ENCODE measurements at regions not wholly inside any gene's neighbourhood (a gene's known extent, or its start where the extent isn't known, plus 50 kb on each side); places are given as distances from the start of the nearest gene placed in this dataset.
"Not testable (repeated sequence)": the region's sequence is repeated elsewhere in the genome, so short reads cannot be mapped to it uniquely, and the experiment has no call there.

DNA sequence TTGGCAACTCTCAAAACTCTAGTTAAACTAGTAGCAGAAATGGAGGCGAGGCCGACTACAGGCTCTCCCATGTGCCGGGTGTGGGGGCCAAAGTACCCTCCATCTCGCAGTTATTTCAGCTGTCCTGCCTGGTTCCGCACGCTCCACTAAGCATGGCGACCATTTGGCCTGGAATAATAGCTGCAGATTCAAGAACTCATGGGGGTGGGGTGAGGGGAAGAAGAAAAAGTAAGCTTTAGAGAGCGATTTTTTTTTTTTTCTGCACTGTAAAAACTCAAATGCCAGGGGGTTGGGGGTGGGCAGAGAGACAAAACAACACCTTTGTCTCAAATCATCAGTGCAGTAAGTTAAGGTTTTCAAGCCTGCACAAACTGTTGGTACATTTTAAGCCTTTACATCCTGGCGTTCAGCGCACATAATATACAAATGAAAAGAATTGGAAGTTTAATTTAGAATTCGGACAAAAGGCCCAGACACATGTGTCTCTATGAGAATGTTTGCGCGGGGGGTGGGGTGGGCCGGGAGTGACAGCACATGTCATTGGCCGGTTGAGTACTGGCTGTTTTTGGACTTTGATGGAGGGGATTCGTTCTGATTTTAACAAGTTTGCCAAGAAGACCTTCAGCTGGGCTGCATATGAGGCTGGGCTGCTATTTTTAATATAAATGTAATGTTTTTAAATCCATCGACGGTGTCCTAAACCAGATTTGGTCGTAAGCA is 694.7 kb upstream of the SALL1 start:
- in situ Hi-C loops (cut with HindIII; ENCODE audit: low sequenced_read_pairs), result no loop called here
- DNase-seq (ENCODE audit: low spot score), result no peak

DNA sequence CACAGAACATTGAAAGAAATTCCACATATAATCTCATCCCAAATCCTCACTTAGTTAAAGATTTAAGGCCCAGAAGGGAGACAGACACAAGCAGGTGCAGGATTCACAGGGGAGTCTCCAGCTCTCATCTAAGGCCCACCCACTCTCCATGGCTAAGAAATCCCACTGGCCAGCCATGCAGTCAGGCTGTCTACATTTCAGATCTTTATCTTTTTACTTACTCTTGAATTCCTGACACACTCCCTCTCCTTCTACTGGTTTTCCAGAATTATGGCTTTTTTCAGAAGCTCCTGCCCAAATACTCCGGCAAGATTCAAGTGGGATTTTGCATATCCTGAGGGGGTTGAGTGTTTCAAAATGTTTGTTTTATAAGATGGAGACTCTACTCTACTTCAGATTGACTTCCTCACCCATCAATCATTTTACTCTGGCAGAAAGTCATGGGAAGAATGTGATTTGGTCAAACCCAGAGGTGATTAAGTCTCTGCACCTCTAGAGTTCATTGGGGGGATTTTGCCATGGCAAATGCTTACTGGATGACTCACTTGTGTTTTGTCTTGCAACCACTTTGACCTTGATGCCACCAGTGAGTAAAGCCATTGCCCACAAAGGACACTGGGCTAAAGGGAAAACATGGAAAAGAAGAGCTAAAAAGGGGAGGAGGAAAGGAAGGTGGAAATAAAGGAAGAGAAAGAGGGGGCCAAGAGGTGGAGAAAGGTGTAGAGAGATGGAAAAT is 688.8 kb upstream of the SALL1 start:
- in situ Hi-C loops (cut with HindIII; ENCODE audit: low sequenced_read_pairs), result no loop called here

DNA sequence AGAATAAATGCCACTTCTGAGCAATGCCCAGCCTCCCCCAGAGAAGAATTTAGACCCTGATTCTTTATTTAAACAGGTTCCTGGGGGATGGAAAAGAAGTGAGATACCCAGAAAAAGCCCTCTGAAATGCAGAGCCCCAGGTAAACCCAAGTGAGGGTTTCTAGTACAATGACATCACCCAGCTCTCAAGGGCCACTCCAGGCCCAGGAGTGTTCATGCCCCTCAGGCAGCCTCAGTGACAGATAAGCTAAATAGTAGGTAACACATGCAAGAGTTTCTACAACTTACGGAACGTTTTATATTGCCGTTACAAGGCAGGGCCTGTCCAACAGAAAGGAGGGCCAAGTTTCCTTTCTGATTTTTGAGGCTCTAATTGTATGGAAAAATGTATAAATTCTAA is 683.7 kb upstream of the SALL1 start:
- in situ Hi-C loops (cut with HindIII; ENCODE audit: low sequenced_read_pairs), result no loop called here
- no peak for DNase-seq (ENCODE audit: low spot score)

More for the DNA sequence above, 688.8 kb upstream of the SALL1 start:
- DNase-seq (ENCODE audit: low spot score), result no peak

DNA sequence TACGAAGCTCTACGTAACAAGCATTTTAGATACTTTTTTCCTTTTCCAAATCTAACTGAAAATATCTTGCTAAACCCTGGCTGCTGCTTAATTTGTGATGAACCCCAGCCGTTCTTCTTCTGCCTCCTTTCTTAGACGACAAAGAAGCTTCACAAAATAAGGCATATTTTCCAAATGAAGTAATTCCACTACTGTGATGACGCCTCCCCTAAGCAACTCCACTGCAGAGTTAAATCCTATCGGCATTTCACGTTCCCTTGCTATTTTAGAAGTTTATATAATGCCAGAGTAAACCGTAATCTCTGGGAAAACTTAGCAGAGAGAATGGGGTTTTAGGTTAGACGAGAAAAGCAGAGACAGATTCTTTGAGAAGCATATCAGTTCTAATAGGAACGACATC is 683.1 kb upstream of the SALL1 start:
- DNase-seq (ENCODE audit: low spot score), result no peak
- in situ Hi-C loops (cut with HindIII; ENCODE audit: low sequenced_read_pairs), result no loop called here

DNA sequence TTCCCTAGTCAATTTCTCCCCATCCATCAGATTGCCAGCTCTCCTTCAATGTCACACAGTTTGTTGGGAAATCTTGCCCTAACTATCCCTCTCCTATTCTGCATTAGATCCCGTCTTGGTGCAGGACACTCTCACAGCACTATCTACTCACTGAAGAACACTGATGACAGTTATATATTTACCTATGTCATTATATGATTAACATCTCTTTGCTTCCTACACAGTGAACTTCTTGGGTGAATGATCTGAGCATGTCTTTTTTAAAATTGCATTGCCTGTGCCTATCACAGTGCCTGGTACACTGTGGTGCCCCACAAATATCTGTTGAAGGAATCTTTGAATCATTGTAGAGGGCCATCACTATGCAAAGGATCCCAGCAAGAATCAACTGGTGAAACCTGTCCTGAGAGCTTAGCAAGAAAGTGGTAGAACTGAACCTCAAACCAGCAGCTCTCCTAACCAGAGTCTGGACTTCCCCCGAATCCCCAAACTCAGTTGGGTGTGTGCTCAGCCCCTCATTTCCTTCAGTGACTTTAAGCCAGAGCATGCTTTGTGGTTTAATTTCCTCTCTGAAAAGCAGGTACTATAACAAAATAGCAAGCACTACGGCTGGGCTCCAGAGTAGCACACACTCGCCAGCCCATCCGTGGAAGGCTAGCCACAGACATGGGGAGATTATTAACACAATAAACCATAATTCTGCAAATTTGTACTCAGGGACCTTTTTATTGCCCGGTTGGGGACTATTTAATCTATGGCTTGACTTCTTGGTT is 680.7 kb upstream of the SALL1 start:
- DNase-seq (ENCODE audit: low spot score), result no peak
- in situ Hi-C loops (cut with HindIII; ENCODE audit: low sequenced_read_pairs), result no loop called here

DNA sequence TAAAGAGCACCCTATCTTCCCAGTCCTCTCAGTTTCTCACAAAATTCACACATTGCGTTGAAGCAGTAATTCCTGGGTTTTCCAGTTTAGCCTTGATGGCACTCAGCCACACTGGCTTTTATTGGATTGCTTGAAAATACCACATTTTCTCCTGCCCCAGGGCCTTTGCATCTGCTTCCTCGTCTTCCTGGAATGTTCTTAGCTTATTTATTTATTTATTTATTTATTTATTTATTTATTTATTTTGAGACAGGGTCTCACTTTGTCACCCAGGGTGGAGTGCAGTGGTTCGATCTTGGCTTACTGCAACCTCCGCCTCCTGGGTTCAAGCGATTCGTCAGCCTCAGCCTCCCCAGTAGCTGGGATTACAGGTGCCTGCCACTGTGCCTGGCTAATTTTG is 680.0 kb upstream of the SALL1 start:
- DNase-seq (ENCODE audit: low spot score); in situ Hi-C loops (cut with HindIII; ENCODE audit: low sequenced_read_pairs): not testable (repeated sequence)

DNA sequence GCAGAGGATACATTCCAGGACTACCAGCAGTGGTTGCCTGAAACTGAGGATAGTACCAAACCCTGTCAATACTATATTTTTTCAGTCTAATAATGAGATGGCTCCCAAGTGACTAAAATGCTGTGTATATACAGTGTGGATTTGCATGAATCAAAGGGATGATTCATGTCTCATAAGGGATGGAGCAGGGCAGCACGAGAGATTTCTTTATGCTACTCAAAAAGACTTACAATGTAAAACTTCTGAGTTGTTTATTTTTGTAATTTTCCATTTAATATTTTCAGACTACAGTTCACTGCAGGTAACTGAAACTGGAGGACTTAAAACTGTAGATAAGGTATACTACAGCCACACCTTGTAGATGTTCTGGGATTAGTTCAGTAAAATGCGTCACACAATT is 674.7 kb upstream of the SALL1 start:
- in situ Hi-C loops (cut with HindIII; ENCODE audit: low sequenced_read_pairs), result no loop called here
- DNase-seq (ENCODE audit: low spot score), result no peak

DNA sequence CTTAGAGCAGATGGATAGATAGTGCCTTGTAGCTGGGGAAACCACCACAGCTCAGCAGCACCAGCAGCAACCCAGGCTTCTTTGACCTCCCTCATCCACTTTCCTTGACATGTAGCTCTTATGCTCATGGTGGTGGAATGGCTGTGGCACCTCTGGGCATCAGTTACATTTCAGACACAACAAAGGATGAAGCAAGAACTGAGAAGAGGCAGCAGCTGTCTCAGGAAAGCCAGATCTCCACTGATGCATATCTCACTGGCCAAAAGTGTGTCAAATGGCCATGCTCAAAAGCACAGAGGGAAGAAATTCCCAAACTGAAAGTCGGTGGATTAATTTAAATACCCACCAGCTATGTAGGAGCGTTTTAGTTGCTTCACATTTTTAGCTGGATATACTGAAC is 671.4 kb upstream of the SALL1 start:
- in situ Hi-C loops (cut with HindIII; ENCODE audit: low sequenced_read_pairs), result no loop called here
- no peak for DNase-seq (ENCODE audit: low spot score)

DNA sequence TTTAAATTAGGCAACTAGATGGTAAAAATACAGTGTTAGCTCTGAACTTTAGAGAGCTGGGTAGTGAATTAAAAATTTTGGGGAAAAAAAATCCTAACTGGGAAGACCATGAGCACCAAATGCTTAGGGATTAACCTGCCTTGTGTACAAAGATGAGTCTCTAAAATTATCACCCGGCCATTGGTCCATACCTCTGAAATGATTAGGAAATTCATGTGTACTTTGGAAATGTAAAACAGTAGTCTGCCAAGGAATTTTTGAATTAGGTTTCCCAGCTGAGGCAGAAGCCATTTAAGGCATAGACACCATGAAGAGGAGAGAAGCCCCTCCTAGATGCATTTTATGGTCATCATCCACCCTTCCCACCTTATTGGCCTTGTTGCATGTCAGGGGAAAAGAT is 670.5 kb upstream of the SALL1 start:
- no peak for DNase-seq (ENCODE audit: low spot score)
- in situ Hi-C loops (cut with HindIII; ENCODE audit: low sequenced_read_pairs), result no loop called here

DNA sequence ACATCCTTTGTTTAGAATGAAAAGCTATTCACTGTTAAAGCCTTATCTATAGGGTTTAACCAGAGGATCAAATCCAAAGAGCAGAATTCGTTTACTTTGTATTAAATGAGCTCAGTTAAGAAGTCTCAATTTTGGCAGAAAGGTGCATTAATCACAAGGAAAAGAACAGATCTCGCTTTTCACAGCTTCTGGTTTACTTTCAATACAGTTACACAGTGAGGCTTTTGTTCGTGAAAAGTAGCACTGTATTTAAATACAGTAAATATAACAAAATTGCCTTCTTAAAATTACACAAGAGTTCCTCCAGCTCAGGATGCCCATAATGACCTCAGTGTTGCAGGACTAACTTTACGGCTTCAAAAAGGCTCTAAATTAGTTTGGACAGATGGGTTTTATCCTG is 669.1 kb upstream of the SALL1 start:
- no peak for DNase-seq (ENCODE audit: low spot score)
- in situ Hi-C loops (cut with HindIII; ENCODE audit: low sequenced_read_pairs), result no loop called here

DNA sequence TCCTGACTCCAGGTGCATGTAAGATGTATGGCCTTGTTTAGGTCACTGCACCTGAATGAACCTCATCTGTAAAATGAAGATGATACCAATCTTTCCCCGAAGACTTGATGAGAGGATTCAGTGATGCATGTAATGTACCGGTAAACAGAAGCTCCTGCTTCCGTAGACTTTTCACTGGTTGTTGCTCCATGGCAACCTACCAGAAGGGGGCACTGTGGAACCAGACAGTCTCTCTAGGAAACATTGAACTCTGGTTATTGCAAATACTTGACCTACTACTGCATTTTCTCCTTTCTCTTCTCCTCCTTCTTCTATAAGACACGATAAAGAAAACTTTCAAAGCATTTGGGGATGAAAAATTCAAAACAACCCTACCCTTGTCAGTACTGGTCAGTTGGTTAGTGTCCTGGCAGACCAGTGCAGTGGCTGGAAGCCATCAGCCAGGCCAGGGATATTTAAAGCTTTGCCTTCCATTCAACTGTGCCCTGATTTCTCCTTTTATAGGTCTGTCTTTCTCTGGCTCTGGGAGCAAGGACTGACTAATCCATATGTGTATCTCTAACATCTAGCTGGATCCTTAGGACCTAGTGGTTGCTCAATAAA is 667.4 kb upstream of the SALL1 start:
- in situ Hi-C loops (cut with HindIII; ENCODE audit: low sequenced_read_pairs), result no loop called here

DNA sequence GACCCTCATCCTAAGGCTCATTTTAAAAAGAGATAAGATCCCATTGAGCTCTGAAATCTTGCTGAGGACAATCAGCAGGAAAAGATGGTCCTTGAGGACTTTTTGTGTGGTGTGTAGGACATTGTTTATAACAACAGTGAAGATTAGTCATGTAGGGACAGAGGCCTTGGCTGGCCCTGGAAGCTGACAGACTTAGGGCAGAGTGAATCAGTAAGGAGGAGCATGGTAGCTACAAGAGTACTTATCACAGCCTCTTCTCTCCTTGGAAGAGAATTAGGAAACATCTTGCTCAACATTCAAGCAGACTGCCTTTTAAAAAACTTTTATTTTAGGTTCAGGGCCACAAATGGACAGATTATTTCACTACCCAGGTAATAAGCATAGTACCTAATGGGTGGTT is 665.9 kb upstream of the SALL1 start:
- no peak for DNase-seq (ENCODE audit: low spot score)
- in situ Hi-C loops (cut with HindIII; ENCODE audit: low sequenced_read_pairs), result no loop called here

More for the DNA sequence above, 667.4 kb upstream of the SALL1 start:
- no peak for DNase-seq (ENCODE audit: low spot score)

DNA sequence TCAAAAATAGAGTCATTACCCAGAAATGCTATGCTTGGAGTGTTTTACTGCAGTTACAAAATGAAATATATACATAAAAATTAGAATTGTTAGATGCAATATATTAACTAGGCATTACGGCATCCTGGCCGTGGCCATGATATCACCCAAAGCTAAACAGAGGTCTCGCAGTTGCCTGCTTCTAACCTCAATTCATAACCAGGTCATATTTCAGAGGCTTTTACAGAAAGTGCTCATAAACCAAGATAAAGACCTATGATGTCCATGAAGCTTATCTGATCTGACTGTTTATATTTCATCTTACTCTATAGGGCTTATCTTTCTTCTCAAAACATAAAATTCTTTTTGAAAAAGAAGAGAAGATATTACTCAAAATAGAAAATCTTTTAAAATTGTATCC is 664.5 kb upstream of the SALL1 start:
- DNase-seq (ENCODE audit: low spot score), result no peak
- in situ Hi-C loops (cut with HindIII; ENCODE audit: low sequenced_read_pairs), result no loop called here

DNA sequence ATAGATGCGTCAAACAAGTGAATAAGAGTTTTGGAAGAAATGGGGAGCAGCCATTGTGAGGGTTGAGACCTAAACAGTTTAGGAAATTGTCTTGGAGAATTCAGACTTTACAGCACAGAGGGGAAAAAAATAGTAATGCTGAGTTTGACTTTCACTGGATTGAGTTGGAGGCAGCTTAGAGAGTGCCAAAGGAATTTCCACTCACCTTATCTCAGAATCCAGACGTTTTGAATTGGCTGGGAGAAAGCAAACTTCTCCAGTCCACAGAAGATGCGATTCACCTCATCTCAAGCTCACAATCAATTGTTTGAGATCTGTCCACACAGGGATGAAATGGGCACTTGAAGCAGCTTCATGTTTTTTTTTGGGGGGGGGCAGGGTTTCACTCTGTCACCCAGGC is 663.5 kb upstream of the SALL1 start:
- DNase-seq (ENCODE audit: low spot score), result no peak
- in situ Hi-C loops (cut with HindIII; ENCODE audit: low sequenced_read_pairs), result no loop called here

DNA sequence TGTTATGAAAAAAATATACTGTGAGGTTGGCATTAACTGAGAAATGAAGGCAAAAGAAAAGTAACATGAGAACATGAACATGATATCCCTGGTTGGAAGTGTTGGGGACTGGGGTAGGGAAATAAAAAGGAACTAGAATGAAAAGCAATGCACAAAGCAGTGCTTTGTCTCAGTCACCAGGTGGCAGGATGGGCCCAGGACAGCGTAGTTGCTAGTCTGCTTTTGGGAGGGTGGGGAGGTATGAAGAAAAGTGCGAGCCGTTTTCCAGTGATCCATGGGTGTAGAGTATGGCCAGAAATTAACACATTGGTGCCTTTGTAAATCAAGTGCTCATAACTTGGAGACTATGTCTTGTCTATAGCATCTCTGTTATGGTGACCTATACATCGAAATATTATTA is 662.5 kb upstream of the SALL1 start:
- in situ Hi-C loops (cut with HindIII; ENCODE audit: low sequenced_read_pairs), result no loop called here
- DNase-seq (ENCODE audit: low spot score), result no peak

DNA sequence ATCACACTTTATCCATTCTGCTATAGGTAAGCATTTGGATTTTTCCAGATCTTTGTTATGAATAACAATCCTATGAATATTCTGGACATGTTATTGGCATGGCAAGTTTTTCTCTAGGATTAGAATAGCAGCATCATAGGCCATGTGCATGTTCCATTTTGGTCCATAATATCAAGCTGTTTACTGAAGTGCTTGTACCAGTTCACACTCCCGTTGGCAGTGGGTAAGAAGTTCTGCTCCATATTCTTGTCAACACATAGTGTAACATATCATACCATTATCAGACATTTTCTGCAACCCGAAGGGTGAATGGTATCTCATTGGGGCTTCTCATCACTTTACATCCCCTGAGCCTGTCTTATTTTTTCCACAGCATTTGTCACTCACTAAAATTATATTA is 661.9 kb upstream of the SALL1 start:
- in situ Hi-C loops (cut with HindIII; ENCODE audit: low sequenced_read_pairs), result no loop called here
- no peak for DNase-seq (ENCODE audit: low spot score)

DNA sequence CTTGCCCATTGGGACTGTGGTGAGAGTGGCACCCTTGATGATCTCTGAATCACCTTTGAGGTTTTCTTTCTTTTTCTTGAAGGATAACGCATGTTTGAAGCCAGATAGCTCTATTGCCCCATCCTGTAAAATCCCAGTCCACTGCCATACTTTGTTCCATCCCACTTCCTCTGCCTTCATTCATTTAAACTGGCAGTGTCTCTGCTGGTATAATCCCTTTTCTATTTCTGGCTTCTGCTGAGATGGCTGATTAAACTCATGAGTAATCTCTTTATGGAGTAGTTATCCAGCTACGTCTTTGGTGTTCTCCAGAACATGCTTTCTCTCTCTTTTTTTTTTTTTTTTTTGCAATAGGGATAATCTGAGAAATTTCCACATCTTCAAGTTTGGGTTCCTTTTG is 656.5 kb upstream of the SALL1 start:
- in situ Hi-C loops (cut with HindIII; ENCODE audit: low sequenced_read_pairs), result no loop called here
- DNase-seq (ENCODE audit: low spot score), result no peak

DNA sequence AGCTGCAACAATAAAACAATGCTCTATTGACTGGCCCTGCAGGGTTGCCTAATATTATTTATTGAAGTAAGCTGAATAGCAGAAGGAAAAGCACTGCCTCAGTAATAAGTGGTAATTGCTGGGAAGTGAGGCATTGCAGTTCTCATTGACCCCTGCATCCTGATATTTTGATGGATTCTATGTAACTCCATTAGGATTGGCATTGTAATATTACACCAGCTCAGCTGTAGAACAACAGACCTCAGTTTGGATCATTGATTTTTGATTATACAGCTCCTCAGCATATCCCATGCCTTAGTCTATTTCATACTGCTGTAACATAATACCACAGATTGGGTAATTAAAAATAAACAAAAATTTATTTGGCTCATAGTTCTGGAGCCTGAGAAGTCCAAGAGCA is 650.6 kb upstream of the SALL1 start:
- DNase-seq (ENCODE audit: low spot score), result no peak
- in situ Hi-C loops (cut with HindIII; ENCODE audit: low sequenced_read_pairs), result no loop called here

DNA sequence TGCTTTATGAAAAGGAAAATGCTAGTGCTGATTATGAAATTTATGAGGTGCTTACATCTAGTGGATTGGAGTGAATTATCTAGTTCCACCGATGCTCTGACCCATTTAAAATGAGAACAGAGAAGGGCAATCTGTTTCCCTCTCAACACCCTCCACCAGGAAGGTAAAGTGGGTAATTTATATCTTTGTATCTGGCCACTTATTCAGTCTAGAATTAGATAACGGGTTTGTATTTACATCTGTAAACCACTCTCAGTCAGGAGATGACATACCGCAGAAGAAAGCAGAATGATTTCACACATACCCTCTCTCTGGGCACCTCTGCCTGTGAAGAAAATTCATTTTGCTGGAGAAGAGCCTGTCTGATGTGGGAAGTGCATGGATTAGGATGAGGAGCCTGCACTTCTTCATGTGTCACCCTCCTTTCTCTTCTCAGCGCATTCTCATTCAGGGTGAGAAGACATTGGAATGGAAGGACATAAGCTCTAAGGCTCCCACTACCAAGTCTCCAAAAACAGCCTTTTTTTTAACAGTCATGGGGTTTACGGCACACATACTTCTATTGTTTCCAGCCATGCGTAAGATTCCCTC is 646.7 kb upstream of the SALL1 start:
- DNase-seq (ENCODE audit: low spot score), result no peak
- in situ Hi-C loops (cut with HindIII; ENCODE audit: low sequenced_read_pairs), result no loop called here

DNA sequence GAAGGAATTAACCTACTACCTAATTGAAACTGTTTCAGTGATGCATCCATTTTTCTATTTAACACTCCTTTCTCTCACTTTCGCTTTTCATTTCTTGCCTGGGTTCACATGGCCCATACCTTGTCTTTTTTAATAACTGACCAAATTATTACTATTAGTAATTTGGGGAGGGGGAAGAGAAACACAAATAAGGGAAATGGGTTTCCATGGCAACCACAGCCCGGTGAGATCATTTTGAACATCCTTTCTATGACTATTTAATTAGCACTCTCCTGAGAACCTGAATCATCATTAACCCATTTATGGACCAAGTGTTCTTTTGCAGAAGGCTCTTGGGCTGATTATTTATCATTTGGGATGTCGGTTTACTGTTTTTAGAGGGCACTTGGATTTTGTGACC is 628.2 kb upstream of the SALL1 start:
- no peak for DNase-seq (ENCODE audit: low spot score)
- in situ Hi-C loops (cut with HindIII; ENCODE audit: low sequenced_read_pairs), result no loop called here
